GM12878 (cell line): ENCODE measurements at regions not wholly inside any gene's neighbourhood (a gene's known extent, or its start where the extent isn't known, plus 50 kb on each side); places are given as distances from the start of the nearest gene placed in this dataset.

ENCODE experiments used
- ATAC-seq: fragments of 200-7000 bp; cut with Tn5 transposase; 3 replicates; pipeline ENCODE4 v1.9.1; 2020; ENCODE audit warnings: mild to moderate bottlenecking, moderate library complexity
- BruUV-seq: library from RNA; stranded (reverse); fragments of 400-500 nt; replicated peaks from 2 replicates; lab custom pipeline; 2021; lab: Mats Ljungman, UMichigan
- CTCF ChIA-PET: fragments of 300-600 bp; sonication (Branson Sonifier 250); formaldehyde crosslinking; extraction: SDS; loops from one replicate; lab custom pipeline; 2021; ENCODE audit warnings: inconsistent platforms; lab: Yijun Ruan, JAX
- POLR2A ChIA-PET: fragments of 350-600 bp; formaldehyde crosslinking; extraction: SDS; loops from one replicate; lab custom pipeline; 2021; ENCODE audit warnings: inconsistent platforms; lab: Charles Lee
- RAD21 ChIA-PET: fragments of 300-600 bp; sonication (Branson Sonifier 250); formaldehyde crosslinking; loops from one replicate; lab custom pipeline; 2023; ENCODE audit warnings: antibody characterized with exemption; ENCODE audit not compliant: unreplicated experiment; lab: Charles Lee
- SMC1A ChIA-PET: fragments of 300-600 bp; sonication (Branson Sonifier 250); formaldehyde crosslinking; loops from one replicate; lab custom pipeline; 2023; ENCODE audit not compliant: unreplicated experiment, uncharacterized antibody; lab: Charles Lee
- DNase-seq: peaks from one replicate; pipeline ENCODE4 v3.0.0-alpha.2; 2011; ENCODE audit warnings: low read depth, low spot score
- FAIRE-seq: peaks from 3 replicates; lab custom pipeline; 2011; peaks lifted over from hg19 to GRCh38; lab: Jason Lieb, UNC
- H2AFZ ChIP-seq: 2 replicates; pipeline ENCODE4 v1.6.0; 2011; ENCODE audit warnings: low read depth, low read length, control low read depth; ENCODE audit not compliant: control insufficient read depth
- H3K27ac ChIP-seq: 2 replicates; pipeline ENCODE4 v1.5.1; 2011; ENCODE audit warnings: control low read depth; ENCODE audit not compliant: control insufficient read depth, insufficient read depth
- H3K27me3 ChIP-seq, 2 experiments: replicated peaks in 1 of 2; 2 replicates each; pipeline versions ENCODE4 v1.6.0 to v1.6.1; 2011; ENCODE audit warnings: low read length in 1 of 2; ENCODE audit not compliant: control insufficient read depth in 2 of 2, insufficient read depth in 2 of 2
- H3K36me3 ChIP-seq, 2 experiments: 2 replicates each; pipeline ENCODE4 v1.5.1; 2011; ENCODE audit warnings: low read length in 1 of 2; ENCODE audit not compliant: control insufficient read depth in 2 of 2, insufficient read depth in 2 of 2
- H3K4me1 ChIP-seq: 2 replicates; pipeline ENCODE4 v1.6.1; 2011; ENCODE audit warnings: mild to moderate bottlenecking, low read length, moderate library complexity, mixed read lengths; ENCODE audit not compliant: control insufficient read depth, insufficient read depth
- H3K4me2 ChIP-seq: 2 replicates; pipeline ENCODE4 v1.6.0; 2011; ENCODE audit warnings: control low read depth; ENCODE audit not compliant: control insufficient read depth, insufficient read depth
- H3K4me3 ChIP-seq: fragments of 200-600 bp; sonication (generic); 2 replicates; pipeline ENCODE4 v1.5.1; 2016
- H3K79me2 ChIP-seq: 2 replicates; pipeline ENCODE4 v1.6.0; 2011; ENCODE audit warnings: low read length; ENCODE audit not compliant: control insufficient read depth, insufficient read depth
- H3K9ac ChIP-seq: 2 replicates; pipeline ENCODE4 v1.8.0; 2011; ENCODE audit warnings: low read length, control low read depth, mixed read lengths; ENCODE audit not compliant: control insufficient read depth, insufficient read depth
- H3K9me3 ChIP-seq: replicated peaks from 3 replicates; pipeline ENCODE4 v1.5.1; 2011; ENCODE audit warnings: mild to moderate bottlenecking, low read length; ENCODE audit not compliant: control insufficient read depth, insufficient read depth
- H4K20me1 ChIP-seq: 2 replicates; pipeline ENCODE4 v1.6.0; 2011; ENCODE audit not compliant: control insufficient read depth, insufficient read depth
- CREB1 ChIP-seq: IDR thresholded peaks from 2 replicates; pipeline ENCODE4 v1.6.1; 2012; ENCODE audit warnings: low read depth, mild to moderate bottlenecking, inconsistent platforms
- EP300 ChIP-seq, 2 experiments: fragments of 150-350 bp in 1 of 2; IDR thresholded peaks; 2 replicates each; pipeline ENCODE4 v1.6.1; 2011 to 2012; ENCODE audit warnings: low read depth in 2 of 2, low read length in 2 of 2, borderline replicate concordance in 1 of 2, improper control_type of control experiment in 1 of 2, inconsistent platforms in 1 of 2; ENCODE audit not compliant: control insufficient read depth in 1 of 2
- MTA2 ChIP-seq: fragments of 450-650 bp; IDR thresholded peaks from 2 replicates; pipeline ENCODE4 v1.6.1; 2016; ENCODE audit warnings: low read depth, mild to moderate bottlenecking, moderate library complexity
- RAD21 ChIP-seq: IDR thresholded peaks from 2 replicates; pipeline ENCODE4 v1.6.1; 2011; ENCODE audit warnings: mild to moderate bottlenecking, low read depth, low read length, moderate library complexity; ENCODE audit not compliant: insufficient read depth
- RB1 ChIP-seq: fragments of 450-650 bp; formaldehyde crosslinking; IDR thresholded peaks from 2 replicates; pipeline ENCODE4 v1.6.1; 2017; ENCODE audit warnings: mild to moderate bottlenecking, borderline replicate concordance
- SMARCA5 ChIP-seq: fragments of 450-650 bp; IDR thresholded peaks from 2 replicates; pipeline ENCODE4 v1.6.1; 2017; ENCODE audit warnings: mild to moderate bottlenecking
- ZNF622 ChIP-seq: fragments of 450-650 bp; IDR thresholded peaks from 2 replicates; pipeline ENCODE4 v1.6.1; 2017; ENCODE audit warnings: mild to moderate bottlenecking, inconsistent platforms
- WGBS: methylation state at CpG from one replicate; pipeline ENCODE4 v1.1.6; 2016; ENCODE audit warnings: low lambda C conversion rate; ENCODE audit not compliant: insufficient replicate concordance, insufficient coverage; ENCODE audit errors: missing lambda C conversion rate; 5-methylcytosine and 5-hydroxymethylcytosine counted together
- in situ Hi-C: fragments of 300-500 bp; cut with MboI; formaldehyde crosslinking; loops from 9 replicates; pipeline ENCODE4 v1.14.3; 2018; ENCODE audit warnings: mixed read lengths
- intact Hi-C: fragments of 100-400 bp; cut with micrococcal nuclease; formaldehyde crosslinking; loops from one replicate; pipeline ENCODE4 v1.14.2; 2022; ENCODE audit not compliant: unreplicated experiment
- TF ChIP-seq, protein P1 (sequence below): fragments of 450-650 bp; formaldehyde crosslinking; IDR thresholded peaks from 2 replicates; pipeline ENCODE4 v1.4.0; 2022; ENCODE audit warnings: mild to moderate bottlenecking, moderate library complexity
- TF ChIP-seq, protein P2 (sequence below): IDR thresholded peaks from 2 replicates; pipeline ENCODE4 v1.6.1; 2012; ENCODE audit warnings: low read depth, low read length, improper control_type of control experiment
- TF ChIP-seq, protein P3 (sequence below): fragments of 450-650 bp; IDR thresholded peaks from 2 replicates; pipeline ENCODE4 v1.6.1; 2017; ENCODE audit warnings: borderline replicate concordance
- TF ChIP-seq, protein P4 (sequence below): fragments of 450-650 bp; IDR thresholded peaks from 2 replicates; pipeline ENCODE4 v1.6.1; 2017; ENCODE audit warnings: low read depth, mild to moderate bottlenecking, moderate library complexity
- TF ChIP-seq, protein P5 (sequence below): fragments of 450-650 bp; IDR thresholded peaks from 2 replicates; pipeline ENCODE4 v1.6.1; 2017; ENCODE audit warnings: mild to moderate bottlenecking, low read depth, inconsistent platforms; ENCODE audit not compliant: poor library complexity, severe bottlenecking
- TF ChIP-seq, protein P6 (sequence below): fragments of 450-650 bp; IDR thresholded peaks from 2 replicates; pipeline ENCODE4 v1.6.1; 2016; ENCODE audit warnings: mild to moderate bottlenecking

DNA sequence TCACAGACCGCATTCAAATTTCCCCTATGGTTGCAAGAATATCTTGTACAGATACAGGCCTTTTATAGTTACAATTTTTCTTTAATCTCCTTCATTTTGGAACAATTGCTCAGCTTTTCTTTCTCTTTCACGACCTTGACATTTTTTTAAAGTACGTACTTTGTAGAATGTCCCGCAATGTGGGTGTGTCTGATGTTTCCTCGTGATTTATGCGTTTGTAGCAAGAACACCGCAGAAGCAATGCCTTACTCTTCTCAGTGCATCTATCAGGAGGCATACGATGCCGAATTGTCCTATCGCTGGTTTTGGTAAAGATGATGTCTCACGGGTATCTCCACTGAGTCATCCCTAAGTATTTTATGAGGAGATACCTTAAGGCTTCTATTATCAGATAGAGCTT lies 76.9 kb upstream of the RALGPS2 start:
- intact Hi-C loops: no loop called here
- WGBS: 84% methylated on average over 11 of the region's 11 CpGs
- no peak for TF ChIP-seq EP300 (IDR thresholded peaks at IDR 0.05; ENCODE audit: borderline replicate concordance in 1 of 2, control insufficient read depth in 1 of 2, low read depth in 2 of 2, low read length in 2 of 2)
- TF ChIP-seq, protein P1, sequence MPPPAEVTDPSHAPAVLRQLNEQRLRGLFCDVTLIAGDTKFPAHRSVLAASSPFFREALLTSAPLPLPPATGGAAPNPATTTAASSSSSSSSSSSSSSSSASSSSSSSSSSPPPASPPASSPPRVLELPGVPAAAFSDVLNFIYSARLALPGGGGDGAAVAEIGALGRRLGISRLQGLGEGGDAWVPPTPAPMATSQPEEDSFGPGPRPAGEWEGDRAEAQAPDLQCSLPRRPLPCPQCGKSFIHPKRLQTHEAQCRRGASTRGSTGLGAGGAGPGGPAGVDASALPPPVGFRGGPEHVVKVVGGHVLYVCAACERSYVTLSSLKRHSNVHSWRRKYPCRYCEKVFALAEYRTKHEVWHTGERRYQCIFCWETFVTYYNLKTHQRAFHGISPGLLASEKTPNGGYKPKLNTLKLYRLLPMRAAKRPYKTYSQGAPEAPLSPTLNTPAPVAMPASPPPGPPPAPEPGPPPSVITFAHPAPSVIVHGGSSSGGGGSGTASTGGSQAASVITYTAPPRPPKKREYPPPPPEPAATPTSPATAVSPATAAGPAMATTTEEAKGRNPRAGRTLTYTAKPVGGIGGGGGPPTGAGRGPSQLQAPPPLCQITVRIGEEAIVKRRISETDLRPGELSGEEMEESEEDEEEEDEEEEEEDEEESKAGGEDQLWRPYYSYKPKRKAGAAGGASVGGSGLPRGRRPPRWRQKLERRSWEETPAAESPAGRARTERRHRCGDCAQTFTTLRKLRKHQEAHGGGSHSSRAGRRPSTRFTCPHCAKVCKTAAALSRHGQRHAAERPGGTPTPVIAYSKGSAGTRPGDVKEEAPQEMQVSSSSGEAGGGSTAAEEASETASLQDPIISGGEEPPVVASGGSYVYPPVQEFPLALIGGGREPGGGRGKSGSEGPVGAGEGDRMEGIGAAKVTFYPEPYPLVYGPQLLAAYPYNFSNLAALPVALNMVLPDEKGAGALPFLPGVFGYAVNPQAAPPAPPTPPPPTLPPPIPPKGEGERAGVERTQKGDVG (CRISPR knock-in tag): no peak
- TF ChIP-seq, protein P2, sequence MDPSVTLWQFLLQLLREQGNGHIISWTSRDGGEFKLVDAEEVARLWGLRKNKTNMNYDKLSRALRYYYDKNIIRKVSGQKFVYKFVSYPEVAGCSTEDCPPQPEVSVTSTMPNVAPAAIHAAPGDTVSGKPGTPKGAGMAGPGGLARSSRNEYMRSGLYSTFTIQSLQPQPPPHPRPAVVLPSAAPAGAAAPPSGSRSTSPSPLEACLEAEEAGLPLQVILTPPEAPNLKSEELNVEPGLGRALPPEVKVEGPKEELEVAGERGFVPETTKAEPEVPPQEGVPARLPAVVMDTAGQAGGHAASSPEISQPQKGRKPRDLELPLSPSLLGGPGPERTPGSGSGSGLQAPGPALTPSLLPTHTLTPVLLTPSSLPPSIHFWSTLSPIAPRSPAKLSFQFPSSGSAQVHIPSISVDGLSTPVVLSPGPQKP: no peak
- TF ChIP-seq, protein P3, sequence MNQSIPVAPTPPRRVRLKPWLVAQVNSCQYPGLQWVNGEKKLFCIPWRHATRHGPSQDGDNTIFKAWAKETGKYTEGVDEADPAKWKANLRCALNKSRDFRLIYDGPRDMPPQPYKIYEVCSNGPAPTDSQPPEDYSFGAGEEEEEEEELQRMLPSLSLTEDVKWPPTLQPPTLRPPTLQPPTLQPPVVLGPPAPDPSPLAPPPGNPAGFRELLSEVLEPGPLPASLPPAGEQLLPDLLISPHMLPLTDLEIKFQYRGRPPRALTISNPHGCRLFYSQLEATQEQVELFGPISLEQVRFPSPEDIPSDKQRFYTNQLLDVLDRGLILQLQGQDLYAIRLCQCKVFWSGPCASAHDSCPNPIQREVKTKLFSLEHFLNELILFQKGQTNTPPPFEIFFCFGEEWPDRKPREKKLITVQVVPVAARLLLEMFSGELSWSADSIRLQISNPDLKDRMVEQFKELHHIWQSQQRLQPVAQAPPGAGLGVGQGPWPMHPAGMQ: no peak
- no peak for TF ChIP-seq MTA2
- TF ChIP-seq, protein P4, sequence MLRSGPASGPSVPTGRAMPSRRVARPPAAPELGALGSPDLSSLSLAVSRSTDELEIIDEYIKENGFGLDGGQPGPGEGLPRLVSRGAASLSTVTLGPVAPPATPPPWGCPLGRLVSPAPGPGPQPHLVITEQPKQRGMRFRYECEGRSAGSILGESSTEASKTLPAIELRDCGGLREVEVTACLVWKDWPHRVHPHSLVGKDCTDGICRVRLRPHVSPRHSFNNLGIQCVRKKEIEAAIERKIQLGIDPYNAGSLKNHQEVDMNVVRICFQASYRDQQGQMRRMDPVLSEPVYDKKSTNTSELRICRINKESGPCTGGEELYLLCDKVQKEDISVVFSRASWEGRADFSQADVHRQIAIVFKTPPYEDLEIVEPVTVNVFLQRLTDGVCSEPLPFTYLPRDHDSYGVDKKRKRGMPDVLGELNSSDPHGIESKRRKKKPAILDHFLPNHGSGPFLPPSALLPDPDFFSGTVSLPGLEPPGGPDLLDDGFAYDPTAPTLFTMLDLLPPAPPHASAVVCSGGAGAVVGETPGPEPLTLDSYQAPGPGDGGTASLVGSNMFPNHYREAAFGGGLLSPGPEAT: no peak
- TF ChIP-seq SMARCA5: no peak
- TF ChIP-seq RAD21: no peak
- TF ChIP-seq RB1: no peak
- TF ChIP-seq, protein P5, sequence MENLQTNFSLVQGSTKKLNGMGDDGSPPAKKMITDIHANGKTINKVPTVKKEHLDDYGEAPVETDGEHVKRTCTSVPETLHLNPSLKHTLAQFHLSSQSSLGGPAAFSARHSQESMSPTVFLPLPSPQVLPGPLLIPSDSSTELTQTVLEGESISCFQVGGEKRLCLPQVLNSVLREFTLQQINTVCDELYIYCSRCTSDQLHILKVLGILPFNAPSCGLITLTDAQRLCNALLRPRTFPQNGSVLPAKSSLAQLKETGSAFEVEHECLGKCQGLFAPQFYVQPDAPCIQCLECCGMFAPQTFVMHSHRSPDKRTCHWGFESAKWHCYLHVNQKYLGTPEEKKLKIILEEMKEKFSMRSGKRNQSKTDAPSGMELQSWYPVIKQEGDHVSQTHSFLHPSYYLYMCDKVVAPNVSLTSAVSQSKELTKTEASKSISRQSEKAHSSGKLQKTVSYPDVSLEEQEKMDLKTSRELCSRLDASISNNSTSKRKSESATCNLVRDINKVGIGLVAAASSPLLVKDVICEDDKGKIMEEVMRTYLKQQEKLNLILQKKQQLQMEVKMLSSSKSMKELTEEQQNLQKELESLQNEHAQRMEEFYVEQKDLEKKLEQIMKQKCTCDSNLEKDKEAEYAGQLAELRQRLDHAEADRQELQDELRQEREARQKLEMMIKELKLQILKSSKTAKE: no peak
- no peak for TF ChIP-seq CREB1
- TF ChIP-seq, protein P6, sequence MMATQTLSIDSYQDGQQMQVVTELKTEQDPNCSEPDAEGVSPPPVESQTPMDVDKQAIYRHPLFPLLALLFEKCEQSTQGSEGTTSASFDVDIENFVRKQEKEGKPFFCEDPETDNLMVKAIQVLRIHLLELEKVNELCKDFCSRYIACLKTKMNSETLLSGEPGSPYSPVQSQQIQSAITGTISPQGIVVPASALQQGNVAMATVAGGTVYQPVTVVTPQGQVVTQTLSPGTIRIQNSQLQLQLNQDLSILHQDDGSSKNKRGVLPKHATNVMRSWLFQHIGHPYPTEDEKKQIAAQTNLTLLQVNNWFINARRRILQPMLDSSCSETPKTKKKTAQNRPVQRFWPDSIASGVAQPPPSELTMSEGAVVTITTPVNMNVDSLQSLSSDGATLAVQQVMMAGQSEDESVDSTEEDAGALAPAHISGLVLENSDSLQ: no peak
- no peak for TF ChIP-seq ZNF622

More for the DNA sequence above, 76.9 kb upstream of the RALGPS2 start:
- H3K27ac ChIP-seq: no peak overlapping the region
- H4K20me1 ChIP-seq: no peaks in the 10 kb centered on the region
- H3K9me3 ChIP-seq: no peaks in the 10 kb centered on the region
- no peak overlapping the region for H2AFZ ChIP-seq
- no peaks in the 10 kb centered on the region for H3K27me3 ChIP-seq
- ChIA-PET RAD21 (no interaction called here), POLR2A (no interaction called here), SMC1A (interaction anchor here (1.3 kb wide), 1 partner anchor 42 kb away, joined by 3 read pairs; no protein-coding TSS in a partner anchor), CTCF (no interaction called here)
- H3K36me3 ChIP-seq: no peaks in the 10 kb centered on the region
- in situ Hi-C loops: no loop called here
- H3K4me3 ChIP-seq: no peak overlapping the region
- no peak overlapping the region for H3K4me2 ChIP-seq
- no peaks in the 10 kb centered on the region for H3K79me2 ChIP-seq
- H3K4me1 ChIP-seq: peaks cover 3% of the 10 kb centered on the region; the same call in 1 of the 2 replicates
- DNase-seq: no peak
- no peak for ATAC-seq
- no peak for FAIRE-seq
- no TSS peak for BruUV-seq
- no peak overlapping the region for H3K9ac ChIP-seq
